ENCODE measurements at regions not wholly inside any gene's neighbourhood (a gene's known extent, or its start where the extent isn't known, plus 50 kb on each side); places are given as distances from the start of the nearest gene placed in this dataset.

- Histone ChIP-seq H3K27ac (no peak overlapping the region), H3K4me1 (no peaks in the 10 kb centered on the region), H3K4me3 (no peak overlapping the region), H3K9me3 (no peaks in the 10 kb centered on the region), H3K36me3 (no peaks in the 10 kb centered on the region), H3K27me3 (no peaks in the 10 kb centered on the region)
- DNase-seq (ENCODE audit: low spot score in 2 of 2), result no peak
- TF ChIP-seq POLR2A (IDR thresholded peaks at IDR 0.05) (no peak), EP300 (IDR thresholded peaks at IDR 0.05) (no peak)
- TF ChIP-seq, protein P1, sequence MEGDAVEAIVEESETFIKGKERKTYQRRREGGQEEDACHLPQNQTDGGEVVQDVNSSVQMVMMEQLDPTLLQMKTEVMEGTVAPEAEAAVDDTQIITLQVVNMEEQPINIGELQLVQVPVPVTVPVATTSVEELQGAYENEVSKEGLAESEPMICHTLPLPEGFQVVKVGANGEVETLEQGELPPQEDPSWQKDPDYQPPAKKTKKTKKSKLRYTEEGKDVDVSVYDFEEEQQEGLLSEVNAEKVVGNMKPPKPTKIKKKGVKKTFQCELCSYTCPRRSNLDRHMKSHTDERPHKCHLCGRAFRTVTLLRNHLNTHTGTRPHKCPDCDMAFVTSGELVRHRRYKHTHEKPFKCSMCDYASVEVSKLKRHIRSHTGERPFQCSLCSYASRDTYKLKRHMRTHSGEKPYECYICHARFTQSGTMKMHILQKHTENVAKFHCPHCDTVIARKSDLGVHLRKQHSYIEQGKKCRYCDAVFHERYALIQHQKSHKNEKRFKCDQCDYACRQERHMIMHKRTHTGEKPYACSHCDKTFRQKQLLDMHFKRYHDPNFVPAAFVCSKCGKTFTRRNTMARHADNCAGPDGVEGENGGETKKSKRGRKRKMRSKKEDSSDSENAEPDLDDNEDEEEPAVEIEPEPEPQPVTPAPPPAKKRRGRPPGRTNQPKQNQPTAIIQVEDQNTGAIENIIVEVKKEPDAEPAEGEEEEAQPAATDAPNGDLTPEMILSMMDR (IDR thresholded peaks at IDR 0.05), result no peak
Measured at GRCh38 chr7:77475181-77475580, 59.0 kb upstream of the GSAP start.

- no peak overlapping the region for H3K4me3 ChIP-seq
- H3K27ac ChIP-seq, result no peak overlapping the region
- DNase-seq (ENCODE audit: low spot score in 2 of 2), result no peak
- no peaks in the 10 kb centered on the region for H3K9me3 ChIP-seq
- H3K27me3 ChIP-seq, result no peaks in the 10 kb centered on the region
- no peaks in the 10 kb centered on the region for H3K36me3 ChIP-seq
- no peaks in the 10 kb centered on the region for H3K4me1 ChIP-seq
- TF ChIP-seq POLR2A (IDR thresholded peaks at IDR 0.05) (no peak), EP300 (IDR thresholded peaks at IDR 0.05) (no peak)
- WGBS, 2 donors, result 68 to 78% methylated on average over 3 of the region's 3 CpGs
Measured at GRCh38 chr7:77474756-77475155, 58.6 kb upstream of the GSAP start.

DNA sequence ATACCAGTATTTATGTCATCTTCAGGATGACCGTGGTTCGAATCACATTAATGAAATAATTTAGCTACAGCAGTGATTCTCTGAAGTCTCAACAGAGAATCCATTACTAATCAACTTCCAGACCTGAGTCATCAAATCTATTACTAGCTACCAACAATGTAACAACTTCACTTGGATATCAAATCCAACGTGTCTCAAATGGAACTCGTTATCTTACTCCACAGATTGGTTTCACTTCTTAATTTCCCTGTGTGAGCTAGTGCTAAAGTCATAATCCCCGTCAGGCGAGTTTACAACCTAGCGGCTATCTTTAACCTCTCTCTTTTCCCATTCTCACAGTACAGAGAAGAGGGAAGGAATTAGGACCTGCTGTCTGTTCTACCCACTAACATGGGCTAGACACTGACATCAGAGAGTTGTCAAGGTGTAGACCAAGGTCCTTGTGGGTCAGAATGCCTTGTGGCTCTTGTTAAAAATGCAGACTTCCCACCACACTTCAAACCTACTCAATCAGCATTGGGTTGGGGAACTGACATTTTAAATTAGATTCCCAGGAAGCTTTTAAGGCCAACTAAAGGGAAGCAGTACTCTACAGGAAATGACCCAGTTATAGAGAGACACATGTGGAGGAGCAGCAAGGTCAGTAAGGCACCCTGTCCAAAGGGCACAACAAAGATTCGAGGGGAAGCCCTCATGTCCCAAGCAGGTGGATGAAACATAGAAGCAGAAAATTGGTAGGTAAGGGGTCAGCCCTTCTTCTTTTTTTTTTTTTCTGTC, 57.3 kb upstream of the GSAP start:
- Histone ChIP-seq H3K9me3 (no peaks in the 10 kb centered on the region), H3K27me3 (no peaks in the 10 kb centered on the region), H3K4me3 (no peak overlapping the region), H3K27ac (no peak overlapping the region), H3K4me1 (no peaks in the 10 kb centered on the region), H3K36me3 (no peaks in the 10 kb centered on the region)
- WGBS, 2 donors, result 86 to 87% methylated on average over 8 of the region's 8 CpGs
- no peak for TF ChIP-seq EP300 (IDR thresholded peaks at IDR 0.05)
- no peak for TF ChIP-seq POLR2A (IDR thresholded peaks at IDR 0.05)
- TF ChIP-seq, protein P1 (IDR thresholded peaks at IDR 0.05), result no peak
- no peak for DNase-seq (ENCODE audit: low spot score in 2 of 2)

DNA sequence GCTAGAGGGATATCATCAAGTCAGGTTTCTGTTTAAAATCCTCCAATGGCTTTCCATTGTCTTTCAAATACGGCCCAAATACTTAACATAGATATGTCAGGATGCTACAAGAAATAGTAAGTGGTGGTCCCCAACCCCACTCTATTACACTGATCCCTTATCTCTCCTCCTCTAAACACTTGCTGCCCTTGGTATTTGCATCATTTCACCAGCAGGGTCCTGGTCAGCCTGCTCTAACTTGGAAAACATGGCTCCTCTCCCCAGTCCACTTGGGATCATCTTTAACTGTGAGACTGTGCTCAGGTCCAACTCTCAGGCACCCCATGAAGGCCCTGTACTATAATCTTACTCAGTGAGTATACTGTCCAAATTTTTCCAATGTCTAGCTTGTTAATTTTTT, 53.8 kb upstream of the GSAP start:
- 91 to 100% methylated on average over 1 of the region's 1 CpG for WGBS, 2 donors
- no peaks in the 10 kb centered on the region for H3K4me1 ChIP-seq
- no peak for DNase-seq (ENCODE audit: low spot score in 2 of 2)
- no peaks in the 10 kb centered on the region for H3K9me3 ChIP-seq
- no peaks in the 10 kb centered on the region for H3K36me3 ChIP-seq
- no peaks in the 10 kb centered on the region for H3K27me3 ChIP-seq
- no peak overlapping the region for H3K4me3 ChIP-seq
- no peak for TF ChIP-seq POLR2A (IDR thresholded peaks at IDR 0.05)
- TF ChIP-seq, protein P1 (IDR thresholded peaks at IDR 0.05), result no peak
- no peak for TF ChIP-seq EP300 (IDR thresholded peaks at IDR 0.05)
- H3K27ac ChIP-seq, result no peak overlapping the region

DNA sequence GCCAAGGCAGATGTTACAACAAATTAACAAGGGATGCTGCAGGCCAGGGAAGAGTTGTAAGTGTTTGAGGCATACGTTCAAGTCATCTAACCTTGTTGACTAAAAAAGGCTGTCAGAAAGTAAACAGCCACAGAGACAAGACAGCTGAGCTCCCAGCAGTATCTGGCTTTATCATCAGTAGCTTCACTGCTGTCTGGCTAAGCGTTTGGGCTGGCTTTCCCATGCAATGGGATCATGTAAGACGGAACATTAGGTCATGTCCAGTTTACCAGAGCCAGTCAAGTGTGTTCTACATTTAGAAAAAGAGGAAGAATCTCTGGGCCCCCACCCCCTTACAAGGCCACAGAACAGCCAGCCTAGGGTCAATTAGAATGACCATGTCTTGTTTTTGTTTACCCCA, 51.3 kb upstream of the GSAP start:
- H3K27me3 ChIP-seq, result no peaks in the 10 kb centered on the region
- 51 to 60% methylated on average over 3 of the region's 3 CpGs for WGBS, 2 donors
- TF ChIP-seq EP300 (IDR thresholded peaks at IDR 0.05) (peak in 1 of 2 donors; percentile 47), POLR2A (IDR thresholded peaks at IDR 0.05) (no peak)
- TF ChIP-seq, protein P1 (IDR thresholded peaks at IDR 0.05), result no peak
- H3K4me3 ChIP-seq, result no peak overlapping the region
- DNase-seq (ENCODE audit: low spot score in 2 of 2), result peak in 1 of 2 donors; percentile 25
- H3K9me3 ChIP-seq, result no peaks in the 10 kb centered on the region
- H3K36me3 ChIP-seq, result no peaks in the 10 kb centered on the region
- no peaks in the 10 kb centered on the region for H3K4me1 ChIP-seq
- H3K27ac ChIP-seq, result no peak overlapping the region
